HEK293 (cell line): ENCODE measurements at regions not wholly inside any gene's neighbourhood (a gene's known extent, or its start where the extent isn't known, plus 50 kb on each side); places are given as distances from the start of the nearest gene placed in this dataset.

ENCODE experiments used
- CTCF ChIP-seq: fragments of 450-650 bp; formaldehyde crosslinking; IDR thresholded peaks from 2 replicates; pipeline ENCODE4 v1.5.1; 2016; ENCODE audit warnings: missing biosample characterization, missing genetic modification characterization
- EGR2 ChIP-seq: fragments of 450-650 bp; formaldehyde crosslinking; IDR thresholded peaks from 2 replicates; pipeline ENCODE4 v1.5.1; 2016; ENCODE audit warnings: low read depth, missing biosample characterization, missing genetic modification characterization
- HOXA7 ChIP-seq: sonication (generic); formaldehyde crosslinking; IDR thresholded peaks from 2 replicates; pipeline ENCODE4 v1.8.1; 2022; ENCODE audit warnings: missing genetic modification reagents, borderline replicate concordance
- HOXC10 ChIP-seq: sonication (generic); formaldehyde crosslinking; IDR thresholded peaks from 2 replicates; pipeline ENCODE4 v1.8.1; 2023; ENCODE audit warnings: mild to moderate bottlenecking, missing genetic modification reagents
- REPIN1 ChIP-seq: fragments of 450-650 bp; formaldehyde crosslinking; IDR thresholded peaks from 2 replicates; pipeline ENCODE4 v1.5.1; 2017; ENCODE audit warnings: missing biosample characterization, missing genetic modification characterization, low read depth
- REST ChIP-seq: fragments of 450-650 bp; formaldehyde crosslinking; IDR thresholded peaks from 2 replicates; pipeline ENCODE4 v1.5.1; 2016; ENCODE audit warnings: missing biosample characterization, missing genetic modification characterization
- YY1 ChIP-seq: fragments of 450-650 bp; formaldehyde crosslinking; IDR thresholded peaks from 2 replicates; pipeline ENCODE4 v1.5.1; 2018; ENCODE audit warnings: missing biosample characterization, missing genetic modification characterization
- ZBTB21 ChIP-seq: fragments of 450-650 bp; formaldehyde crosslinking; IDR thresholded peaks from 2 replicates; pipeline ENCODE4 v1.5.1; 2017; ENCODE audit warnings: missing biosample characterization, missing genetic modification characterization
- ZBTB7A ChIP-seq: fragments of 450-650 bp; formaldehyde crosslinking; IDR thresholded peaks from 2 replicates; pipeline ENCODE4 v1.5.1; 2016; ENCODE audit warnings: low read depth, missing biosample characterization, missing genetic modification characterization
- ZNF266 ChIP-seq: fragments of 450-650 bp; formaldehyde crosslinking; IDR thresholded peaks from 2 replicates; pipeline ENCODE4 v1.5.1; 2016; ENCODE audit warnings: missing biosample characterization, missing genetic modification characterization, low read depth
- ZNF510 ChIP-seq: fragments of 450-650 bp; formaldehyde crosslinking; IDR thresholded peaks from 2 replicates; pipeline ENCODE4 v1.5.1; 2018; ENCODE audit warnings: mild to moderate bottlenecking, missing genetic modification characterization, missing biosample characterization; ENCODE audit not compliant: insufficient replicate concordance

DNA sequence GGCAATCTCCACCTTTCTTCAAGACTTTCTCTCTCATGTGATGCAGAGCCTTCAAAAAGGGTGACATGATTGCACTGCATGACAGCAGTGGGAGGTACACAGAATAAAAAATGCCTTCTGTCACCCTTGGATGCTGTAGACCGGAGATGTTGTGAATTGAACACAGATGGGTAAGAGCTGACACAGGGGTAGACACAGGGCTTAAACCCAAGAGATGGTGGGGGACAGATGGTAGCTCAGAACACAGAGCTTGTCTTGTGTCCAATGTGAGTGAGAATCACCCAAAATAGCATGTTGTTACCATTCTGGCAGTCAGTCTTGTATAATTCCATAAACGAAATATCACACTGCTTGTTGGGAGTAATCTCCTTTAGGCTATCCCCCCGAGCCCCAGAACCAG is 69.9 kb downstream of the JRKL start:
- TF ChIP-seq HOXC10 (CRISPR knock-in tag) (no peak), CTCF (no peak), REST (tag by site-specific recombination) (no peak), ZBTB7A (tag by site-specific recombination) (no peak), HOXA7 (no peak), REPIN1 (tag by site-specific recombination) (no peak), ZNF510 (tag by site-specific recombination) (no peak), ZNF266 (tag by site-specific recombination) (no peak), YY1 (tag by site-specific recombination) (no peak), EGR2 (tag by site-specific recombination) (no peak), ZBTB21 (tag by site-specific recombination) (no peak)
